ENCODE measurements at regions not wholly inside any gene's neighbourhood (a gene's known extent, or its start where the extent isn't known, plus 50 kb on each side); places are given as distances from the start of the nearest gene placed in this dataset.
"Not testable (repeated sequence)": the region's sequence is repeated elsewhere in the genome, so short reads cannot be mapped to it uniquely, and the experiment has no call there.

GRCh38 chr6:144360401-144360800 lies 75.3 kb downstream of the UTRN start:
- no peak for DNase-seq

- DNase-seq = no peak
These were observed 75.9 kb downstream of the UTRN start for GRCh38 chr6:144361016-144361415.

GRCh38 chr6:144362042-144363018 lies 77.2 kb downstream of the UTRN start:
- no peak for DNase-seq

GRCh38 chr6:144364208-144364720 lies 79.1 kb downstream of the UTRN start:
- no peak for DNase-seq

- DNase-seq = no peak
These were observed 79.6 kb downstream of the UTRN start for GRCh38 chr6:144364782-144365181.

GRCh38 chr6:144365271-144365670 lies 80.1 kb downstream of the UTRN start:
- peak; percentile 27 for DNase-seq

GRCh38 chr6:144369696-144370095 lies 84.6 kb downstream of the UTRN start:
- not testable (repeated sequence) for DNase-seq

- no peak for DNase-seq
These were observed 87.0 kb downstream of the UTRN start for GRCh38 chr6:144372116-144372515.

- DNase-seq = peak; percentile 33
These were observed 87.8 kb downstream of the UTRN start for GRCh38 chr6:144372611-144373594.

GRCh38 chr6:144374525-144374924 lies 89.4 kb downstream of the UTRN start:
- not testable (repeated sequence) for DNase-seq

- DNase-seq = peak; percentile 85
These were observed 92.6 kb downstream of the UTRN start for GRCh38 chr6:144377586-144378210.

- DNase-seq = no peak
These were observed 93.3 kb downstream of the UTRN start for GRCh38 chr6:144378437-144378836.

- peak; percentile 89 for DNase-seq
These were observed 94.2 kb downstream of the UTRN start for GRCh38 chr6:144379356-144379755.

- not testable (repeated sequence) for DNase-seq
These were observed 96.4 kb downstream of the UTRN start for GRCh38 chr6:144381499-144381898.

GRCh38 chr6:144383336-144383735 lies 98.2 kb downstream of the UTRN start:
- no peak for DNase-seq

- DNase-seq = no peak
These were observed 99.3 kb downstream of the UTRN start for GRCh38 chr6:144384427-144384826.

GRCh38 chr6:144389474-144389873 lies 104.3 kb downstream of the UTRN start:
- not testable (repeated sequence) for DNase-seq

- no peak for DNase-seq
These were observed 105.1 kb downstream of the UTRN start for GRCh38 chr6:144390202-144390601.

- DNase-seq = no peak
These were observed 105.8 kb downstream of the UTRN start for GRCh38 chr6:144390886-144391285.

GRCh38 chr6:144392536-144392935 lies 107.4 kb downstream of the UTRN start:
- DNase-seq = no peak

GRCh38 chr6:144394210-144394609 lies 109.1 kb downstream of the UTRN start:
- peak; percentile 22 for DNase-seq

- no peak for DNase-seq
These were observed 109.9 kb downstream of the UTRN start for GRCh38 chr6:144395014-144395413.

Data from fibroblast of skin of scalp (primary cell).